22Rv1 (cell line): ENCODE measurements at regions not wholly inside any gene's neighbourhood (a gene's known extent, or its start where the extent isn't known, plus 50 kb on each side); places are given as distances from the start of the nearest gene placed in this dataset.

ENCODE experiments used
- CTCF ChIP-seq: fragments of 450-650 bp; IDR thresholded peaks from 2 replicates; pipeline ENCODE4 v1.5.1; 2017; ENCODE audit warnings: mild to moderate bottlenecking
- ZFX ChIP-seq: fragments of 450-650 bp; IDR thresholded peaks from 2 replicates; pipeline ENCODE4 v1.6.1; 2017; ENCODE audit warnings: antibody characterized with exemption, borderline replicate concordance

GRCh38 chr9:28287455-28287854 is 714.2 kb upstream of the C9orf72 start:
- TF ChIP-seq CTCF (no peak), ZFX (no peak)
